AG04450 (cell line): ENCODE measurements at regions not wholly inside any gene's neighbourhood (a gene's known extent, or its start where the extent isn't known, plus 50 kb on each side); places are given as distances from the start of the nearest gene placed in this dataset.

ENCODE experiments used
- CTCF ChIA-PET: fragments of 300-600, 350-600 bp; formaldehyde crosslinking; extraction: SDS; loops from one replicate; lab custom pipeline; 2022; ENCODE audit warnings: antibody characterized with exemption, inconsistent platforms; lab: Charles Lee
- POLR2A ChIA-PET: fragments of 350-600 bp; formaldehyde crosslinking; extraction: SDS; loops from one replicate; lab custom pipeline; 2021; ENCODE audit warnings: antibody characterized with exemption, inconsistent platforms; lab: Yijun Ruan, JAX
- DNase-seq: peaks from one replicate; pipeline ENCODE4 v3.0.0-alpha.2; 2011; ENCODE audit warnings: low read depth, low spot score
- H3K27ac ChIP-seq: one replicate; pipeline ENCODE4 v1.5.1; 2012; ENCODE audit warnings: low read depth, low read length, control low read depth
- H3K27me3 ChIP-seq: one replicate; pipeline ENCODE4 v1.6.0; 2012; ENCODE audit warnings: low read length; ENCODE audit not compliant: control insufficient read depth, insufficient read depth
- H3K4me3 ChIP-seq: 2 replicates; pipeline ENCODE4 v1.5.1; 2011; ENCODE audit warnings: mild to moderate bottlenecking, low read depth, low read length, control low read depth
- H3K9me3 ChIP-seq: 2 replicates; pipeline ENCODE4 v1.5.1; 2012; ENCODE audit warnings: low read length; ENCODE audit not compliant: control insufficient read depth, insufficient read depth
- TF ChIP-seq, protein P1 (sequence below): IDR thresholded peaks from 2 replicates; pipeline ENCODE4 v1.5.1; 2011; ENCODE audit warnings: low read depth, low read length, control low read depth, inconsistent platforms

DNA sequence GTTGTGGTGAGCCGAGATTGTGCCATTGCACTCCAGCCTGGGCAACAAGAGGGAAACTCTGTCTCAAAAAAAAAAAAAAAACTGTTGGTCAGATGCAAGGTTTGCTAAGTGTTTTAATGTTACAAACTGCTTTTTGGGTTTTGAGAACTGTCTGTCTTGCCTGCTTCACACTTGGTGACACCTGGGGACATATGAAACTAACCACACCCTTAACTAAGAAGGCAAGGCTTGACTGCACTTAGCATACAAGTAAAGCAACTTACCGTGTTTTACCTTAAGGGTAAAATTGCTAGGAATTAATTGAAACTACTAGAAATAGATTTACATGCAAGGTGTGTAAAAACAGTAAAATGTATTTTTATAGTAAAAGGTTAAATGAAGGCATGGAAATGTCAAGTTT, 180.4 kb downstream of the OR13H1 start:
- ChIA-PET CTCF (no interaction called here), POLR2A (no interaction called here)
- DNase-seq: no peak
- H3K9me3 ChIP-seq: no peaks in the 10 kb centered on the region; the same call in 1 of the 2 replicates
- no peak overlapping the region for H3K27ac ChIP-seq
- TF ChIP-seq, protein P1, sequence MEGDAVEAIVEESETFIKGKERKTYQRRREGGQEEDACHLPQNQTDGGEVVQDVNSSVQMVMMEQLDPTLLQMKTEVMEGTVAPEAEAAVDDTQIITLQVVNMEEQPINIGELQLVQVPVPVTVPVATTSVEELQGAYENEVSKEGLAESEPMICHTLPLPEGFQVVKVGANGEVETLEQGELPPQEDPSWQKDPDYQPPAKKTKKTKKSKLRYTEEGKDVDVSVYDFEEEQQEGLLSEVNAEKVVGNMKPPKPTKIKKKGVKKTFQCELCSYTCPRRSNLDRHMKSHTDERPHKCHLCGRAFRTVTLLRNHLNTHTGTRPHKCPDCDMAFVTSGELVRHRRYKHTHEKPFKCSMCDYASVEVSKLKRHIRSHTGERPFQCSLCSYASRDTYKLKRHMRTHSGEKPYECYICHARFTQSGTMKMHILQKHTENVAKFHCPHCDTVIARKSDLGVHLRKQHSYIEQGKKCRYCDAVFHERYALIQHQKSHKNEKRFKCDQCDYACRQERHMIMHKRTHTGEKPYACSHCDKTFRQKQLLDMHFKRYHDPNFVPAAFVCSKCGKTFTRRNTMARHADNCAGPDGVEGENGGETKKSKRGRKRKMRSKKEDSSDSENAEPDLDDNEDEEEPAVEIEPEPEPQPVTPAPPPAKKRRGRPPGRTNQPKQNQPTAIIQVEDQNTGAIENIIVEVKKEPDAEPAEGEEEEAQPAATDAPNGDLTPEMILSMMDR: no peak
- no peak overlapping the region for H3K4me3 ChIP-seq
- no peaks in the 10 kb centered on the region for H3K27me3 ChIP-seq

DNA sequence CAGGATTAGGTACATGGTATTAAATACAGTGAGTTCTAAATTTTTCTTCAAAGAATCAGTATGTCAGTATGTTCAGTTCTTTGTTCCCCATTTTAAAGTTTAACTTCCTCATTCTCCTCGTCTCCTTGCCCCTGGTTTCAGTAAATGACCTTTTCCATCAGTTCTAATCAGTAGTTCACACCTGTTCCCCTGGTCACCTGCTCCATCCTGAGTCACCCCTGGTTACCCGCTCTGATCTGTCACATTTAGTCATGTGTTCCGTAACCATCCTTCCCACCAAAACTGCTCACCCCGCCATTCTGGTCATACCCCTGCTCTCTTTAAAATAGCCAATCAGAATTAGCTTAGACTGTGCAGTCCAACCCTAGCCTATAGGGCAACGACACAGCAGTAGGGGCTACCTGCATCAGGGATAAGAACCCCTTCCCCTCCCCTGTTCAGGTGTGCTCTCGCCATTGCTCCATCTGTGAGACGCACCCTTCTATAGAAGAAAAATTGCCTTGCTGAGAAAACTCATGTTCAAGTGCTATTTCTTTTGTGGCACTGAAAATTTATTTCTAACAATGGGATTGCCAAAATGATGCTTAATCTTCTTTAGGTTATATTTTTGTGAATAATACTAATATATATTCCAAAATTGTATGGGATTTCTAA, 181.3 kb downstream of the OR13H1 start:
- ChIA-PET CTCF (no interaction called here), POLR2A (no interaction called here)
- Histone ChIP-seq H3K27ac (no peak overlapping the region), H3K4me3 (no peak overlapping the region), H3K27me3 (no peaks in the 10 kb centered on the region), H3K9me3 (no peaks in the 10 kb centered on the region; the same call in none of the 2 replicates)
- DNase-seq: no peak
- TF ChIP-seq, protein P1: no peak

DNA sequence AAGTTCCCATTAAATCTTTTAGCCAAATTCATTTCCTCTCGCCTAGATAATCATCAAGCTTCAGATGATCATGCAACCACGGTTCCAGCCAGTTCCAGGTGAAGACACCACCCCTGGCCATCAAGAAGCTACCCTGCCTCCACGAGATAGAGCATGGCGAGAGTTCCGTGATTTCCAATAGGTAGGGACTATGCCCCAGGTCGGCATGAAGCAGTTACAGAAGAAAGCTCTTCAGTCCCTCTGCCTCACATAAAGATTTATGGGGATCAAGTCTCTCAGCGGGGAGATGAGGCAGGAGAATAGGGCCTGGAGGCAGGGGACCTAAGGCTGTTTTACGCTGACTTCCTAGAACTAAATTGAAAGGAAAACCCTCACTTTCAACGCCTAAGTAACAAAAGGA, 183.9 kb downstream of the OR13H1 start:
- Histone ChIP-seq H3K27me3 (no peaks in the 10 kb centered on the region), H3K9me3 (no peaks in the 10 kb centered on the region; the same call in none of the 2 replicates), H3K4me3 (no peak overlapping the region), H3K27ac (no peak overlapping the region)
- POLR2A ChIA-PET: no interaction called here
- no peak for DNase-seq
- TF ChIP-seq, protein P1: no peak
- CTCF ChIA-PET: no interaction called here

DNA sequence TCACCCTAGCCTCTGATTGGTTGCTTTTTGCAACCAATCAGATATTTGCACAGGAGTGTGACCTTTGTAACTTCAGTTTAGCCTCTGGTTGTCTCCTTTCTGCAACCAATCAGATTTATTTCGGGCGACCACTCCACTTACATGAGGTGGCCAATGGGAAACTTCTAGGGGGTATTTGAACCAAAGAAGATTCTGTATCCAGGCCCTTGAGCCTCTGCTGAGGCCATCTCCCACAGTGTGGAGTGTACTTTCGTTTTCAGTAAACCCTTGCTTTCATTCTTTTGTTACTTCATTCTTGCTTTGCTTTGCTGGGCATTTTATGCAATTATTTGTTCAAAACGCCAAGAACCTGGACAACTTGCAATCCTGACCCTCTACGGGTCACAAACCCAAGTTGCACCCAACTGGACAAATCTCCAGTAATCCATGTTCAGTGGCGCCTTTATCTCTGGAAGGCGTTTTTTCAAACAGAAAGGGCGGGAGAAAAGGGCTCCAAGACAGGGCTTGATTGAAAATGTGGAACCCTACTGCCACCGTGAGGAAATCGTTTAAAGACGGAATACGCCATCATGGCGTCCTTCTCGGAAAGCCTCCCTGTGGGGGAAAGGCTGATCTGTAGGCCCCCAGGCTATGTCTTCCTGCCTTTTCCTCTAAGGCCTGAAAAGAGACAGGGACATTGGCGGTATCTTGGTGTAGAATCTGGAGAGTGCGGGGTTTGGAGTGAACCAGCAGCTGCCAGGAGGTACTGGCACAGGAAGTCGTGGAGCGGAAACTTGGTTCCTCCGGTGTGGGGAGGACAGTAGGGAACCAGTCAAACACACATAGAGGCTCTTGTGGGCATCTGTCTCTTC, 184.6 kb downstream of the OR13H1 start:
- H3K27me3 ChIP-seq: no peaks in the 10 kb centered on the region
- H3K4me3 ChIP-seq: no peak overlapping the region
- TF ChIP-seq, protein P1: no peak
- no peak for DNase-seq
- H3K27ac ChIP-seq: no peak overlapping the region
- ChIA-PET POLR2A (no interaction called here), CTCF (no interaction called here)
- H3K9me3 ChIP-seq: no peaks in the 10 kb centered on the region; the same call in none of the 2 replicates

DNA sequence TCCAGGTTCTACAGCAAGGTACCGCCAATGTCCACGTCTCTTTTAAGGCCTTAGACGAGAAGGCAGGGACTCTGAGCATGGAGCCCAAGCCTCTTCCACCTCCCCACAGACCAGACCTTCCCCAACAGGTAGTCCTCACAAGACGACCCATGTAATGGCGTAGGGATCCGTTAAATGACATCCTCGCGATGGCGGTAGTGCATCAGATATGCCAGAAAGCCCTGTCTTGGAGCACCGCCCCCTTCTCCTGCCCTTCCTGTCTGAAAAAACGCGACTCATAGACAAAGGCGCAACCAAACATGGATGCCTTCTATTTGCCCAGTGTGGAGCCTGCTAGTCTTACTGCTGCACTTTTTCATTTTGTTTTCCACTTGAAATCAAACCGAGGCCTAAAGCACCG, 185.4 kb downstream of the OR13H1 start:
- TF ChIP-seq, protein P1: no peak
- H3K4me3 ChIP-seq: no peak overlapping the region
- H3K27me3 ChIP-seq: no peaks in the 10 kb centered on the region
- POLR2A ChIA-PET: no interaction called here
- CTCF ChIA-PET: no interaction called here
- H3K9me3 ChIP-seq: no peaks in the 10 kb centered on the region; the same call in none of the 2 replicates
- no peak for DNase-seq
- no peak overlapping the region for H3K27ac ChIP-seq
